ENCODE measurements at regions not wholly inside any gene's neighbourhood (a gene's known extent, or its start where the extent isn't known, plus 50 kb on each side); places are given as distances from the start of the nearest gene placed in this dataset.

- H4K8ac ChIP-seq (ENCODE audit: low read depth in 2 of 2, low read length in 2 of 2), result no peak overlapping the region
- H3K4ac ChIP-seq (ENCODE audit: low read depth, low read length), result no peak overlapping the region
- intact Hi-C loops (cut with micrococcal nuclease) (no loop called here), dilution Hi-C loops (cut with HindIII; ENCODE audit: low sequenced_read_pairs, unreplicated experiment) (no loop called here), in situ Hi-C loops (cut with MboI; ENCODE audit: low sequenced_read_pairs) (no loop called here)
- H4K5ac ChIP-seq (ENCODE audit: low read depth, low read length), result no peak overlapping the region
- ChIA-PET CTCF (no interaction called here), POLR2A (ENCODE audit: unreplicated experiment) (no interaction called here)
- BruUV-seq (replicated peaks), result no TSS peak
- no peak overlapping the region for H4K91ac ChIP-seq (ENCODE audit: insufficient read depth, low read depth, low read length)
- H2BK15ac ChIP-seq (ENCODE audit: low read depth, low read length), result no peak overlapping the region
- WGBS, 2 experiments (ENCODE audit: extremely low coverage in 2 of 2, insufficient read length in 1 of 2), result 89% methylated on average over 3 of the region's 11 CpGs; no CpG with 5 or more reads in 1 of the 2 experiments
- H3K23ac ChIP-seq (ENCODE audit: low read depth, low read length), result no peak overlapping the region
- H3K56ac ChIP-seq (ENCODE audit: extremely low read depth, insufficient read depth, low read length), result no peak overlapping the region
- H4K20me1 ChIP-seq (ENCODE audit: insufficient read depth, low read length), result peaks cover 7% of the 10 kb centered on the region; the same call in 1 of the 2 replicates
- no peaks in the 10 kb centered on the region for H3K9me3 ChIP-seq (ENCODE audit: control insufficient read depth, insufficient read depth, low read length)
- no peaks in the 10 kb centered on the region; the same call in 1 of the 2 replicates for H3K9me1 ChIP-seq (ENCODE audit: insufficient read depth, low read length)
- DNase-seq (no peak), ATAC-seq (ENCODE audit: low read depth) (no peak)
- H2BK5ac ChIP-seq (ENCODE audit: low read depth, low read length, poor library complexity, severe bottlenecking), result no peak overlapping the region
- H3K4me1 ChIP-seq (ENCODE audit: control insufficient read depth, insufficient read depth, low read length), result peaks cover 9% of the 10 kb centered on the region
- no peak overlapping the region for H3K18ac ChIP-seq (ENCODE audit: low read depth, low read length)
- TF ChIP-seq CHD1 (IDR thresholded peaks at IDR 0.05; ENCODE audit: low read depth, low read length), result no peak
- TF ChIP-seq BHLHE40 (IDR thresholded peaks at IDR 0.05; ENCODE audit: low read depth, low read length), result no peak
- no peak for TF ChIP-seq NFE2L2 (IDR thresholded peaks at IDR 0.05; ENCODE audit: low read depth, low read length)
- TF ChIP-seq USF2 (IDR thresholded peaks at IDR 0.05; ENCODE audit: low read depth, low read length), result no peak
- no peak for TF ChIP-seq CTCF (conservative IDR thresholded peaks at IDR 0.05; ENCODE audit: low read depth, low read length)
- TF ChIP-seq MXI1 (IDR thresholded peaks at IDR 0.05; ENCODE audit: borderline replicate concordance, low read depth, low read length), result no peak
- TF ChIP-seq ELK1 (IDR thresholded peaks at IDR 0.05; ENCODE audit: borderline replicate concordance, low read depth, low read length), result no peak
- TF ChIP-seq SMC3 (IDR thresholded peaks at IDR 0.05; ENCODE audit: low read depth, low read length), result no peak
- no peak for TF ChIP-seq POLR2A (IDR thresholded peaks at IDR 0.05; ENCODE audit: low read depth, low read length)
- no peak for TF ChIP-seq RCOR1 (IDR thresholded peaks at IDR 0.05; ENCODE audit: insufficient replicate concordance, low read length)
- no peak for TF ChIP-seq RAD21 (IDR thresholded peaks at IDR 0.05; ENCODE audit: low read length)
- TF ChIP-seq MAZ (IDR thresholded peaks at IDR 0.05; ENCODE audit: borderline replicate concordance, low read depth, low read length), result no peak
- TF ChIP-seq CEBPB (IDR thresholded peaks at IDR 0.05; ENCODE audit: low read depth, low read length), result no peak
- no peak overlapping the region for H2AFZ ChIP-seq (replicated peaks; ENCODE audit: low read length, poor library complexity)
- no peak overlapping the region for H2BK20ac ChIP-seq (ENCODE audit: low read depth, low read length)
- peaks cover 32% of the 10 kb centered on the region for H3K27me3 ChIP-seq (ENCODE audit: control insufficient read depth, insufficient read depth, low read length)
- no peaks in the 10 kb centered on the region for H3K36me3 ChIP-seq (ENCODE audit: control insufficient read depth, insufficient read depth, low read length)
- no peak overlapping the region for H3K14ac ChIP-seq (replicated peaks; ENCODE audit: low read depth, low read length)
- no peak overlapping the region for H2AK9ac ChIP-seq (replicated peaks; ENCODE audit: low read depth, low read length, poor library complexity)
- H3K9ac ChIP-seq (ENCODE audit: low read depth, low read length), result no peak overlapping the region
- H2AK5ac ChIP-seq (ENCODE audit: low read depth, low read length), result no peak overlapping the region
- H3K4me2 ChIP-seq (ENCODE audit: low read depth, low read length), result no peak overlapping the region
- no peak overlapping the region for H3K4me3 ChIP-seq (ENCODE audit: insufficient read depth, low read depth, low read length)
- no peaks in the 10 kb centered on the region for H3K79me1 ChIP-seq (ENCODE audit: low read depth in 1 of 2, low read length in 2 of 2)
- no peak overlapping the region for H2BK120ac ChIP-seq (ENCODE audit: low read depth, low read length)
- H3K27ac ChIP-seq (ENCODE audit: insufficient read depth, low read length), result no peak overlapping the region
Measured at GRCh38 chr13:50587645-50588373, 255.7 kb downstream of the DLEU7 start.
